Mesenchymal stem cell (in vitro differentiated cells and primary cell): ENCODE measurements at regions not wholly inside any gene's neighbourhood (a gene's known extent, or its start where the extent isn't known, plus 50 kb on each side); places are given as distances from the start of the nearest gene placed in this dataset.

Experiments
- DNase-seq: peaks from one replicate; pipeline ENCODE4 v3.0.0-alpha.2; 2013
- H2AFZ ChIP-seq: one replicate; pipeline ENCODE4 v1.6.1; 2013; ENCODE audit warnings: low read depth, mild to moderate bottlenecking, control low read depth, inconsistent platforms, low read length, moderate library complexity
- H2AK5ac ChIP-seq: 2 replicates; pipeline ENCODE4 v1.6.1; 2013; ENCODE audit warnings: low read length, moderate library complexity, mild to moderate bottlenecking, inconsistent platforms; ENCODE audit not compliant: severe bottlenecking
- H2BK120ac ChIP-seq: one replicate; pipeline ENCODE4 v1.6.1; 2013; ENCODE audit warnings: low read depth, mild to moderate bottlenecking, inconsistent platforms, low read length, moderate library complexity
- H2BK12ac ChIP-seq, 2 experiments: one replicate each; pipeline ENCODE4 v1.6.1; 2013; ENCODE audit warnings: inconsistent platforms in 2 of 2, low read length in 2 of 2, mild to moderate bottlenecking in 2 of 2, moderate library complexity in 2 of 2, control low read depth in 1 of 2
- H2BK15ac ChIP-seq: one replicate; pipeline ENCODE4 v1.6.1; 2013; ENCODE audit warnings: mild to moderate bottlenecking, low read depth, inconsistent platforms; ENCODE audit not compliant: poor library complexity, severe bottlenecking
- H2BK5ac ChIP-seq: 2 replicates; pipeline ENCODE4 v1.6.1; 2013; ENCODE audit warnings: low read depth, mild to moderate bottlenecking, low read length, control low read depth, inconsistent platforms; ENCODE audit not compliant: poor library complexity, severe bottlenecking
- H3K14ac ChIP-seq, 2 experiments: one replicate each; pipeline ENCODE4 v1.6.1; 2013; ENCODE audit warnings: inconsistent platforms in 2 of 2, low read length in 2 of 2, control low read depth in 1 of 2, mild to moderate bottlenecking in 1 of 2, moderate library complexity in 1 of 2
- H3K18ac ChIP-seq, 2 experiments: one replicate each; pipeline ENCODE4 v1.6.1; 2013; ENCODE audit warnings: inconsistent platforms in 2 of 2, low read length in 2 of 2, control low read depth in 1 of 2, low read depth in 1 of 2, mild to moderate bottlenecking in 1 of 2
- H3K23ac ChIP-seq, 2 experiments: one replicate each; pipeline ENCODE4 v1.6.1; 2013; ENCODE audit warnings: inconsistent platforms in 2 of 2, low read length in 2 of 2, mild to moderate bottlenecking in 2 of 2, moderate library complexity in 2 of 2, control low read depth in 1 of 2
- H3K27ac ChIP-seq: 2 replicates; pipeline ENCODE4 v1.5.1; 2013; ENCODE audit warnings: mild to moderate bottlenecking, moderate library complexity, low read length, control low read depth, inconsistent platforms; ENCODE audit not compliant: poor library complexity, severe bottlenecking
- H3K27me3 ChIP-seq, 2 experiments: 2 replicates each; pipeline versions ENCODE4 v1.6.1 to v1.7.0; 2013; ENCODE audit warnings: low read length in 2 of 2, mild to moderate bottlenecking in 2 of 2, moderate library complexity in 2 of 2, control low read depth in 1 of 2, inconsistent platforms in 1 of 2; ENCODE audit not compliant: control insufficient read depth in 1 of 2, insufficient read depth in 1 of 2
- H3K36me3 ChIP-seq, 2 experiments: 2 replicates each; pipeline versions ENCODE4 v1.6.1 to v1.7.0; 2013; ENCODE audit warnings: low read length in 2 of 2, control low read depth in 1 of 2, inconsistent platforms in 1 of 2, low read depth in 1 of 2, mild to moderate bottlenecking in 1 of 2; ENCODE audit not compliant: insufficient read depth in 2 of 2, control insufficient read depth in 1 of 2
- H3K4ac ChIP-seq, 2 experiments: one replicate each; pipeline ENCODE4 v1.6.1; 2013; ENCODE audit warnings: inconsistent platforms in 2 of 2, low read length in 2 of 2, mild to moderate bottlenecking in 2 of 2, moderate library complexity in 2 of 2, control low read depth in 1 of 2, low read depth in 1 of 2
- H3K4me1 ChIP-seq: 2 replicates; pipeline ENCODE4 v1.6.1; 2013; ENCODE audit warnings: low read depth, low read length, control low read depth; ENCODE audit not compliant: control insufficient read depth, insufficient read depth
- H3K4me2 ChIP-seq: 2 replicates; pipeline ENCODE4 v1.6.1; 2013; ENCODE audit warnings: low read length, mild to moderate bottlenecking, inconsistent platforms; ENCODE audit not compliant: poor library complexity, severe bottlenecking
- H3K4me3 ChIP-seq, 2 experiments: 2 replicates each; pipeline versions ENCODE4 v1.5.1 to v1.7.0; 2013; ENCODE audit warnings: low read length in 2 of 2, mild to moderate bottlenecking in 2 of 2, control low read depth in 1 of 2, low read depth in 1 of 2; ENCODE audit not compliant: insufficient read depth in 1 of 2
- H3K79me1 ChIP-seq: replicated peaks from 2 replicates; pipeline ENCODE4 v1.6.1; 2013; ENCODE audit warnings: mild to moderate bottlenecking, control low read depth, low read length, inconsistent platforms; ENCODE audit not compliant: poor library complexity, severe bottlenecking
- H3K9ac ChIP-seq: 2 replicates; pipeline ENCODE4 v1.7.0; 2013; ENCODE audit warnings: mild to moderate bottlenecking, low read length, moderate library complexity
- H3K9me3 ChIP-seq: 2 replicates; pipeline ENCODE4 v1.7.0; 2013; ENCODE audit warnings: mild to moderate bottlenecking, low read length; ENCODE audit not compliant: control insufficient read depth
- H4K8ac ChIP-seq: one replicate; pipeline ENCODE4 v1.6.1; 2013; ENCODE audit warnings: inconsistent platforms, mild to moderate bottlenecking, low read length, moderate library complexity
- H4K91ac ChIP-seq: one replicate; pipeline ENCODE4 v1.6.1; 2013; ENCODE audit warnings: mild to moderate bottlenecking, low read length, inconsistent platforms
- WGBS: methylation state at CpG from one replicate; pipeline ENCODE4 v1.1.7; 2013; ENCODE audit warnings: mixed read lengths; 5-methylcytosine and 5-hydroxymethylcytosine counted together

DNA sequence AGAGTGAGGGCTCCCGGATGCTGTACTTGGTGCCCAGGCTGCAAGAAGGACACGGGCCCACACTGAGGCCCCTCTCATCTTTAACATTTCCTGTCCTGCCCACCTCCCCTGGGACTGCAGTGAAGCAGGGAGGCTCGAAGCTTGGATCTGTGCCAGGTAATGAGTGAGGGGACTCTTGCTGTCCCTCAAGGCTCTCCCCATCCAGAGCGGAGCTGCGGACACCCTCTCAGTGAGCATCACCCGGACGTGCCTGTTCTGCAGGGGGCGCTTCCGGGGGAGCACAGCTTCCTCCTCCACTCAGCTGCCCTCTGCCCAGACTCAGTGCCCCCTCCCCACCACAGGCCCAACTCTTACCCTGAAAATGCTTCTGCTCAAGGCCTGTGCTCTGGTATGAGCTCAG is 150.0 kb upstream of the MYCN start:
- Histone ChIP-seq H2BK120ac (no peak overlapping the region), H3K36me3 (no peaks in the 10 kb centered on the region), H2AFZ (no peak overlapping the region), H3K27me3 (peaks cover 34 to 42% of the 10 kb centered on the region in 2 experiments), H3K4ac (no peak overlapping the region), H3K9ac (no peak overlapping the region), H3K4me1 (peaks cover 4% of the 10 kb centered on the region), H3K4me2 (no peak overlapping the region), H2BK15ac (no peak overlapping the region), H3K14ac (no peak overlapping the region), H4K91ac (no peak overlapping the region), H3K4me3 (no peak overlapping the region), H3K9me3 (no peaks in the 10 kb centered on the region), H3K79me1 (no peaks in the 10 kb centered on the region), H2BK5ac (no peak overlapping the region), H2AK5ac (no peak overlapping the region), H3K23ac (no peak overlapping the region), H4K8ac (no peak overlapping the region), H2BK12ac (no peak overlapping the region), H3K18ac (no peak overlapping the region), H3K27ac (no peak overlapping the region)
- 78% methylated on average over 8 of the region's 9 CpGs for WGBS
- no peak for DNase-seq

DNA sequence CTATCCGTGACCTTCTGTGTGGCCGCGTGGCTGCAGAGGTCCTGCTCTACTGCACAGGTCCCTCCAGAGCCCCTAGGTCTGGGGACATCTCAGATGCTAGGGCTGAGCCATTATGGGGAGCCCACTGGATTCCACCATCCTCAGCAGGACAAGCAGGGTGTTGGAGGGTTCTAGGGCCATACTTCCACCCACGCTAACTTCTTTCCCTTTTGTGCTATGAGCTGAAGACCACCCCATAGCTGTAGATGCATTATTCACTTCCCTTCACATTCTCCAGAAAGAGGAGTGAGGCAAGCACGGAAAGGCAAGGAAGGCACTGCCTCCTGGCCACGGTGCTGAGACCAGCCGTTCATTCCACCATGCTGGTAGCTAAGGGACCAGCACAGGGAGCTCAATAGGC is 149.5 kb upstream of the MYCN start:
- no peak overlapping the region for H4K91ac ChIP-seq
- H4K8ac ChIP-seq, result no peak overlapping the region
- no peak overlapping the region for H2BK120ac ChIP-seq
- H3K4me2 ChIP-seq, result no peak overlapping the region
- H3K4me1 ChIP-seq, result peaks cover 3% of the 10 kb centered on the region
- DNase-seq, result no peak
- WGBS, result 71% methylated on average over 7 of the region's 7 CpGs
- H3K4me3 ChIP-seq, result no peak overlapping the region
- H3K23ac ChIP-seq, result no peak overlapping the region
- H3K4ac ChIP-seq, result no peak overlapping the region
- no peak overlapping the region for H3K9ac ChIP-seq
- H3K79me1 ChIP-seq, result no peaks in the 10 kb centered on the region
- H3K27ac ChIP-seq, result no peak overlapping the region
- no peak overlapping the region for H2AFZ ChIP-seq
- H2BK12ac ChIP-seq, result no peak overlapping the region
- H2BK15ac ChIP-seq, result no peak overlapping the region
- H3K36me3 ChIP-seq, result no peaks in the 10 kb centered on the region
- H3K18ac ChIP-seq, result no peak overlapping the region
- H3K14ac ChIP-seq, result no peak overlapping the region
- H2AK5ac ChIP-seq, result no peak overlapping the region
- no peak overlapping the region for H2BK5ac ChIP-seq
- H3K9me3 ChIP-seq, result no peaks in the 10 kb centered on the region
- H3K27me3 ChIP-seq, result peaks cover 34 to 42% of the 10 kb centered on the region in 2 experiments

DNA sequence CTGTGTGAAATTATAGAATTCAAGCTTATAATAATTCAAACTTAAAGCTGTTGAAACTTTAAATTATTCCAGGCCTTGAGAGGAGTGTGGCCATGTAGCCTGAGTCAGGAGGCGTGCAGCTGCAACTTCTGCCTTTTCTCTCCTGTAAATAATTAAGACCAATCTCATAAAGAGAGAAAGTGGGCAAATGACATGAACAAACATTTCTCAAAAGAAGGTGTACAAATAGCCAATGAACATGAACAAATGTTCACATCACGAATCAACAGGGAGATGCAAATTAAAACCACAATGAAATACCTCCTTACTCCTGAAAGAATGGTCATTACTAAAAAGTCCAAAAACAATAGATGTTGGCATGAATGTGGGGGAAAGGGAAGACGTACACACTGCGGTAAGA is 149.1 kb upstream of the MYCN start:
- no peak overlapping the region for H4K8ac ChIP-seq
- no peak overlapping the region for H3K4ac ChIP-seq
- no peak overlapping the region for H3K18ac ChIP-seq
- WGBS, result 87% methylated on average over 3 of the region's 4 CpGs
- no peak overlapping the region for H2BK5ac ChIP-seq
- DNase-seq, result no peak
- no peak overlapping the region for H2AFZ ChIP-seq
- H2BK12ac ChIP-seq, result no peak overlapping the region
- H3K27ac ChIP-seq, result no peak overlapping the region
- peaks cover 34 to 43% of the 10 kb centered on the region in 2 experiments for H3K27me3 ChIP-seq
- H2BK15ac ChIP-seq, result no peak overlapping the region
- H3K79me1 ChIP-seq, result no peaks in the 10 kb centered on the region
- H3K4me1 ChIP-seq, result peaks cover 3% of the 10 kb centered on the region
- H3K4me2 ChIP-seq, result no peak overlapping the region
- no peak overlapping the region for H2AK5ac ChIP-seq
- H3K9ac ChIP-seq, result no peak overlapping the region
- H4K91ac ChIP-seq, result no peak overlapping the region
- H3K14ac ChIP-seq, result no peak overlapping the region
- no peaks in the 10 kb centered on the region for H3K36me3 ChIP-seq
- no peaks in the 10 kb centered on the region for H3K9me3 ChIP-seq
- H2BK120ac ChIP-seq, result no peak overlapping the region
- H3K4me3 ChIP-seq, result no peak overlapping the region
- H3K23ac ChIP-seq, result no peak overlapping the region

DNA sequence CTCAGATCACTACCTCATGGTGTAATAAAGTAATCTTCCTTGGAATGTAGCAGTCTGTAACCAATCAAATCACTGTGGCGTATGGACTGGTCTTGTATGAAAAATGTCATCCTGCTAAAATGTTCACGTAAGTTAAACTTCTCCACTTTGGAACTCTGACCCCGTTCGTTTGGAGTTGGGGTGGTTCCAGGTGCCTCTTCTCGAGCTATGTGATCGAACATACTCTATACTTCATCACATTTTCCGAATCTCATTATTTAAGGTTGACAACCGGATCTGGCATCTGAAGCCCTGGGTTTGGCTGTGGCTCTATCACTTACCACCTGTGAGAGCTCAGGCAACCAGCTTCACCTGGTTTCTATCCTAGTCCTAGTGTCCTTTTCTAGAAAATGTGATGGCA is 148.0 kb upstream of the MYCN start:
- DNase-seq, result no peak
- H3K4ac ChIP-seq, result no peak overlapping the region
- H3K9me3 ChIP-seq, result no peaks in the 10 kb centered on the region
- 84% methylated on average over 8 of the region's 8 CpGs for WGBS
- no peak overlapping the region for H3K9ac ChIP-seq
- no peak overlapping the region for H3K4me3 ChIP-seq
- no peak overlapping the region for H2AK5ac ChIP-seq
- no peak overlapping the region for H2BK5ac ChIP-seq
- no peak overlapping the region for H3K14ac ChIP-seq
- H4K91ac ChIP-seq, result no peak overlapping the region
- H3K27me3 ChIP-seq, result peaks cover 43 to 47% of the 10 kb centered on the region in 2 experiments
- H2BK15ac ChIP-seq, result no peak overlapping the region
- H2BK120ac ChIP-seq, result no peak overlapping the region
- no peak overlapping the region for H3K27ac ChIP-seq
- peaks cover 3% of the 10 kb centered on the region for H3K4me1 ChIP-seq
- H3K4me2 ChIP-seq, result no peak overlapping the region
- no peak overlapping the region for H3K23ac ChIP-seq
- H3K79me1 ChIP-seq, result no peaks in the 10 kb centered on the region
- no peak overlapping the region for H2AFZ ChIP-seq
- no peak overlapping the region for H2BK12ac ChIP-seq
- no peaks in the 10 kb centered on the region for H3K36me3 ChIP-seq
- no peak overlapping the region for H4K8ac ChIP-seq
- no peak overlapping the region for H3K18ac ChIP-seq
